Ascending aorta (tissue), 2 donors: ENCODE measurements at regions not wholly inside any gene's neighbourhood (a gene's known extent, or its start where the extent isn't known, plus 50 kb on each side); places are given as distances from the start of the nearest gene placed in this dataset.
"Not testable (repeated sequence)": the region's sequence is repeated elsewhere in the genome, so short reads cannot be mapped to it uniquely, and the experiment has no call there.

Experiments used
- DNase-seq, 2 donors: peaks; one replicate each; pipeline ENCODE4 v3.0.0-alpha.2; 2019; ENCODE audit warnings: low spot score in 2 of 2
- H3K27ac ChIP-seq, 2 donors: fragments of 200-600 bp; sonication (generic); one replicate each; pipeline ENCODE4 v1.5.1; 2016 to 2017; ENCODE audit warnings: mild to moderate bottlenecking in 1 of 2
- H3K27me3 ChIP-seq: fragments of 200-600 bp; sonication (generic); one replicate; pipeline ENCODE4 v1.5.1; 2017
- H3K36me3 ChIP-seq, 2 donors: fragments of 200-600 bp; sonication (generic); one replicate each; pipeline ENCODE4 v1.5.1; 2016
- H3K4me1 ChIP-seq, 2 donors: fragments of 200-600 bp; sonication (generic); one replicate each; pipeline ENCODE4 v1.5.1; 2016 to 2017; ENCODE audit warnings: mild to moderate bottlenecking in 1 of 2
- H3K4me3 ChIP-seq, 2 donors: fragments of 200-600 bp; sonication (generic); one replicate each; pipeline ENCODE4 v1.5.1; 2016 to 2017; ENCODE audit warnings: mild to moderate bottlenecking in 1 of 2
- H3K9me3 ChIP-seq, 2 donors: fragments of 200-600 bp; sonication (generic); one replicate each; pipeline ENCODE4 v1.5.1; 2016
- CTCF ChIP-seq, 3 experiments: fragments of 200-600 bp in 2 of 3; fragments of 450-650 bp in 1 of 3; sonication (generic) in 2 of 3; IDR thresholded peaks; one replicate each; pipeline ENCODE4 v1.5.1; 2016 to 2019; ENCODE audit warnings: antibody characterized with exemption in 3 of 3, mild to moderate bottlenecking in 1 of 3, moderate library complexity in 1 of 3
- intact Hi-C: fragments of 100-400 bp; cut with DNase I; formaldehyde crosslinking; loops from one replicate; pipeline ENCODE4 v1.15.1; 2023

GRCh38 chr11:37199082-37199481, 601.0 kb upstream of the RAG2 start:
- intact Hi-C loops, result no loop called here
- Histone ChIP-seq H3K4me1 (no peaks in the 10 kb centered on the region), H3K9me3 (no peaks in the 10 kb centered on the region), H3K4me3 (no peak overlapping the region), H3K27ac (no peak overlapping the region), H3K27me3 (no peaks in the 10 kb centered on the region), H3K36me3 (no peaks in the 10 kb centered on the region)
- DNase-seq, result no peak
- TF ChIP-seq CTCF (IDR thresholded peaks at IDR 0.05), result no peak

- Histone ChIP-seq H3K36me3 (no peaks in the 10 kb centered on the region), H3K4me1 (no peaks in the 10 kb centered on the region), H3K27ac (no peak overlapping the region), H3K27me3 (no peaks in the 10 kb centered on the region), H3K4me3 (no peak overlapping the region), H3K9me3 (no peaks in the 10 kb centered on the region)
- TF ChIP-seq CTCF (IDR thresholded peaks at IDR 0.05), result no peak
- no peak for DNase-seq
- intact Hi-C loops, result no loop called here
Observed at GRCh38 chr11:37184326-37184725, 586.3 kb upstream of the RAG2 start.

GRCh38 chr11:37182031-37182430, 584.0 kb upstream of the RAG2 start:
- H3K27me3 ChIP-seq, result no peaks in the 10 kb centered on the region
- TF ChIP-seq CTCF (IDR thresholded peaks at IDR 0.05), result no peak
- intact Hi-C loops, result no loop called here

GRCh38 chr11:37177721-37178120, 579.7 kb upstream of the RAG2 start:
- no peaks in the 10 kb centered on the region for H3K36me3 ChIP-seq
- no peak for DNase-seq
- H3K27me3 ChIP-seq, result no peaks in the 10 kb centered on the region
- no peaks in the 10 kb centered on the region for H3K9me3 ChIP-seq
- H3K4me3 ChIP-seq, result no peak overlapping the region
- H3K4me1 ChIP-seq, result no peaks in the 10 kb centered on the region
- intact Hi-C loops, result no loop called here
- TF ChIP-seq CTCF (IDR thresholded peaks at IDR 0.05), result no peak
- no peak overlapping the region for H3K27ac ChIP-seq

More at GRCh38 chr11:37182031-37182430, 584.0 kb upstream of the RAG2 start:
- no peaks in the 10 kb centered on the region for H3K9me3 ChIP-seq
- no peaks in the 10 kb centered on the region for H3K4me1 ChIP-seq
- no peaks in the 10 kb centered on the region for H3K36me3 ChIP-seq
- no peak for DNase-seq
- no peak overlapping the region for H3K4me3 ChIP-seq
- no peak overlapping the region for H3K27ac ChIP-seq

GRCh38 chr11:37171451-37171850, 573.4 kb upstream of the RAG2 start:
- TF ChIP-seq CTCF (IDR thresholded peaks at IDR 0.05), result no peak
- Histone ChIP-seq H3K27me3 (no peaks in the 10 kb centered on the region), H3K27ac (no peak overlapping the region), H3K4me3 (no peak overlapping the region), H3K4me1 (no peaks in the 10 kb centered on the region), H3K36me3 (no peaks in the 10 kb centered on the region), H3K9me3 (no peaks in the 10 kb centered on the region)
- no peak for DNase-seq
- intact Hi-C loops, result no loop called here

GRCh38 chr11:37170311-37170710, 572.3 kb upstream of the RAG2 start:
- H3K27ac ChIP-seq, result no peak overlapping the region
- H3K9me3 ChIP-seq, result no peaks in the 10 kb centered on the region
- H3K4me3 ChIP-seq, result no peak overlapping the region
- no peak for TF ChIP-seq CTCF (IDR thresholded peaks at IDR 0.05)
- intact Hi-C loops, result no loop called here
- DNase-seq, result no peak
- no peaks in the 10 kb centered on the region for H3K36me3 ChIP-seq
- H3K27me3 ChIP-seq, result no peaks in the 10 kb centered on the region
- H3K4me1 ChIP-seq, result no peaks in the 10 kb centered on the region

GRCh38 chr11:37145434-37145833, 547.4 kb upstream of the RAG2 start:
- H3K36me3 ChIP-seq, DNase-seq, H3K4me1 ChIP-seq, H3K4me3 ChIP-seq, H3K27me3 ChIP-seq, H3K27ac ChIP-seq, H3K9me3 ChIP-seq, intact Hi-C loops: not testable (repeated sequence)
